HG03521 (cell line): ENCODE measurements at regions not wholly inside any gene's neighbourhood (a gene's known extent, or its start where the extent isn't known, plus 50 kb on each side); places are given as distances from the start of the nearest gene placed in this dataset.

Source experiments
- ATAC-seq: cut with Tn5 transposase; IDR thresholded peaks from one replicate; pipeline ENCODE4 v1.9.1; 2021; ENCODE audit warnings: mild to moderate bottlenecking, moderate library complexity; ENCODE audit not compliant: unreplicated experiment

DNA sequence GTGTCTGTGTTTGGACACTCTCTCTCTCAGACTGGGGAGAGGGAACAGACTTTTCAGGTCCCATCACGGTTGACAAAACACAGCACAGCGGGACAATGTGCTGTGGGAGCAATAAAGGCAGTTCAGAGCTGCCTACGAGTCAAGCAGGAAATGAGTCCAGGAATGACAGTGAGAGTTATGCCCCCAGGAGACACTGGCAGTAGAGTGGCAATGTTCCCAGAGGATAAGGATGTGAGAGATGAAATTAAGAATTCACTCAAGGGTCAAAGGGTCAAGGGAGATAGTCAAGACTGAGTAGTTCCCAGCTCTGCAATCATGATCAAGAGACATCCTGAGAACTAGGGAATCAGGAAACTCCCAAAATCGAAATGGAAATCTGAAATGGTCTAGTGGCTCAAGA lies 156.1 kb downstream of the LURAP1L start:
- ATAC-seq = no peak

DNA sequence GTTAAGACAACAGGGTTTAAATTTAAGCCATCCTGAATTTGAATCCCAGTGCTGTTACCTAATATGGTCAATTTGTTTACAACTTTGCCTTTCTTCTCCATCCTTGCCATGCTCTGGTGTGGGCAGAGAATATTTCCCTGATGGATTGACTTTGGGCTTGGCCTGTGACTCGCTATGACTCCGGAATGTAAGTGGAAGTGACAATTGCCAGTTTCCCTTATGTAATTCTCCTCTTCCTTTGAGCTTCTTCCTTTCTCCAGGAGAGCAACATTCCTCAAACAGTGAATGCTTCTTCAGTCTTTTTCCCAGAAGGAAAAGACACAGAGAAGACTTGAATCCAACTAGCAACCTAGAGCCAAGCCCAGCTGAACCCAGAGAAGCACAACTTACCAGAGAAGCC lies 159.1 kb downstream of the LURAP1L start:
- ATAC-seq = no peak

DNA sequence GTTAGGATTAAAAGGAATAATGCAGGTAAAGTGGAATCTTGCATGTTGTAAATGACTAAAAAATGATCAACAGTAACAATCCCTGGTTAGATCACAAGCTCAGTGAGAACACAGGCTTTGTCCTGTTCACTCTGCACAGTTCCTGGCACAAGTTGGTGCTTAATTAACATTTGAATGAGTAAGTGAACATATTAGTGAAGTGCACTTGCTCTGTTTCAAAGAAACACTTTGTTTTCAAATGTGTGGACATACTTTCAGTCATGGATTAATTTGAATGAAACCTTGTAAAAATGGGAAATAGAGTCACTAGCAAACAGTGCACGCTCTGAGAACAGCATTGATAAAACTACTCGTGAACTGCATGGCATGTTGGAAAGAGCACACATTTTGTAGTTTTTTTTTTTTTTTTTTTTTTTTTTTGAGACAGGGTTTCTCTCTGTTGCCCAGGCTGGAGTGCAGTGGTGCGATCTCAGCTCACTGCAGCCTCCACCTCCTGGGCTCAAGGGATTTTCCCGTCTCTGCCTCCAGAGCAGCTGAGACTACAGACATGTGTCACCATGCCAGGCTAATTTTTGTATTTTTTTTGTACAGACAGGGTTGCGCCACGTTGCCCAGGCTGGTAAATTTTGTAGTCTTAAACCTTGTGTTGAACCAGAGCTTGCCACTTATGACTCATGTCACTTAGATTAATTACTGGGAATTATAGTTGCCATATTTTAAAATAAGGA lies 159.9 kb downstream of the LURAP1L start:
- no peak for ATAC-seq

DNA sequence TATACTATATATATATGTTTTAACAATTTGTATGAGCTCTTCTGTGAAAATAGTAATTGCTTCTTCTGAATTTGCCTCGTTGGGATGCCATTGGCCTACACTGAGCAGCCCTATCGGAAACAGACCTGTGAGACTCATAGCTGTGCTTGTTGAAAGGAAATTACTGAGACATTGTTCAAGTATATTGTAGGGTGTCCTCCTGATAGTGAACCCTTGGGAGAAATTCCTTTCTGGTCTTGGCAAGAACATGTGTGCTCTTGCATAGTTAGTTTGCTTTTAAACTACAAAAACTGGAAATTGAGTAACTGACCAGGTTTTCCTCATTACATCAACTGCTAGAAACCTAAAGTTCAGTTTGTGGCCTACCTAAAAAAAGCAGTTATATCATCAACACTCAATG lies 160.9 kb downstream of the LURAP1L start:
- ATAC-seq = no peak

DNA sequence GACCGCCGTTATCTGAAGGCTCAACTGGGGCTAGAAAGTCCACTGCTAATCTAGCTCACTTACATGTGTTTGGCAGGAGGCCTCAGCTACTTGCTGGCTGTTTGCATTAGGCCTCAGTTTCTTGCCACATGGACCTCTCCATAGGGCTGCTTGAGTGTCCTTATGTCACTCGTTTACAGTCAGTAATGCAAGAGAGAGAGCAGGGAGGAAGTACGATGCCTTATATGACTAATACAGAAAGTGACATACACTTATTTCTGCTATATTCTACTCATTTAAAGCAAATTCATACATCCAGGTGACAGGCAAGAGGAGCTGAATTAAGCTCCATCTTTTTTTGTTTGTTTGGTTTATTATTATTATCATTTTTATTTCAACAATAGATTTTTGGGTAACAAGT lies 179.6 kb downstream of the LURAP1L start:
- no peak for ATAC-seq

DNA sequence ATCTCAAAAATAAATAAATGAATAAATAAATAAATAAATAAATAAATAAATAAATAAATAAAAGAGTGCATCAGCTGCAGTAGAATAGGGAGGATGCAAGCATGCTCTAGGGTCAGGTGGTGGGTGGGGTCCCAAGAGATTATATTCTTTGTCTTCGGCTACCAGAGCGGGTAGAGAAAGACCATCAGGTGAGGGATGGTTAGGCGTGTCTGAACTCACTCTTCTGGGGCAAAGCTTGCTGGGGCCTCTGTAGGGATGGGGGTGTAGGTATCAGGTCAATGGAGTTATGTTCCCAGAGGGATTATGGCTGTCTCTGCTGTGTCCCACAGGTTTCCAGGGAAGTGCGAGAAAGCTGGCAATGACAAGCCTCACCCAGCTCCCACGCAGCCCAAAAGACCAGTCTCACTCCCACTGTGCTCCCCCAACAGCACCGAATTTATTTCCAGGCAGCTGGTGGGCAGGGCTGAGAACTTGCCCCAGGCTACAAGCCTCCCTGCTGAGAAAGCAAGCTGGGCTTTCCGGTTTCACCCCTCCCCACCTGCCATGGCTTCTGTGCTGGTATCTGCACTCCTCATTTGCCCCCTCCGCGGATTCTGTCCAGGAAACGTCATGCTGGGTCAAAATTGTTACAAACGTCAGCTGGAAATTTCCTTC lies 180.8 kb downstream of the LURAP1L start:
- no peak for ATAC-seq

DNA sequence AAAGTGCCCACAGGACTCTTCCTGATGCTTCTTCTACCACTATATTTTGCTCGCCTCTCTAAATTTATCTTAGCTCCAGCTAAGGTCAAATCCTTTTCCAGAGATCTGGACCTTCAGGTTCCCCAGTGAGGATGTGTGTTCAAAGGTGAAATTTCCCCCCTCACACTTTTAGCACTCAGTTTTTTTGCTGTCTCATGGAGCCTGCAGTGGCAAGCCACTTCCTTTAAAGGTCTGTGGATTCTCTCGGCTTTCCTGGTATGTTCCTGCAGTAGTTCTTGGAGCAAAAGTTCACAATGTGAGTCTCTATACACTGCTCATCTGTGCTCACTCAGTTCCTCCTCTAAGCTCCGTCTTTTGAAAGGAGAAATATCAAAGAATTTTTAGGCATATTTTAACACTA lies 181.4 kb downstream of the LURAP1L start:
- ATAC-seq = no peak

DNA sequence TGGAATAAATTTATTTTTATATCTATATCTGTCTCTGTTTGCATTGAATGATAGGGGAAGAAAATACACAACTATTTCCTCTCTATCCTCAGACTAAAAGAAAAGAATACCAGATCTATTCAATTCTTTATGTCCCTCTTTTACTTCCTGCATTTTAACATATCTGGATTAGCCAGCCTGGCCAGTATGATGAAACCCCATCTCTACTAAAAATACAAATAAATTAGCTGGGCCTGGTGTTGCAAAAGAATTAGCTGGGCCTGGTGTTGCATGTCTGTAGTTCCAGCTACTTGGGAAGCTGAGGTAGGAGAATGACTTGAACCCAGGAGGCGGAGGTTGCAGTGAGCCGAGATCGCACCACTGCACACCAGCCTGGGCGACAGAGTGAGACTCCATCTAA lies 182.0 kb downstream of the LURAP1L start:
- ATAC-seq = no peak

DNA sequence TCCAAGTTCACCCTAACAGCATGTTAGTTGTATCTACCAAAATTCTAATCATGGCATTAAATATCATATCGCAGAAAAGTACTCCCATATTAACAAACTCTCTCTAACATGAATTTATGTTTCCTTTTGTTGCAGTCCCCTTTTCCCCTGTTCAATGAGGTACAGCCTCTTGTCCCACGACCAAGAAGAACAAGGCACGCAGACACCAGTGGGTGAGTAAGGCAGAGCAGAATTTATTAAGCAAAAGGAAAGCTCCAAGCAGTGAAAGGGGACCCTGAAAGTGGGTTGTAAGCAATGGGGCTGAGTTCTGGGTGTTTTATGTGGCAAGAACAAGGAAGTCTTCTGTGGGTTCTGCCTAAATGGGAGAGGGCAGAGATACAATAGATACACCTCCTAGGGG lies 183.5 kb downstream of the LURAP1L start:
- no peak for ATAC-seq

DNA sequence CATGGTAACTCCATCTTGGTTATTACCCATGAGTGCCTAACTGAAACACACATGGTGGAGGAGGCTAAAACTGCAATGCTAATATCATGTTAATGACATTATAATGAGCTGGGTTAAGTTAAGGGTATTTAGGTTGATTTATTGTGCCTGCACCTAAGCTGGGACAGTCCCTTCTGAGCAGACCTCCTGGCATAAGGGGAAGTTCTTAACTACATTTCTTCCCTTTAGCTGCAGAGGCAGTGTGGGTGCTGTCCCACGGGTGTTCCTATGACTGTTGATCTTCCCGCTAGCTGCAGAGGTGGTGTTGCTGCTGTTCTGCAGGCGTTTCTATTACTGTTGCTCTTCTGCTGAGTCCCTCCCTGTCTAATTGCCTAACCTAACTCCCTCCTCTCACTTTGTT lies 183.9 kb downstream of the LURAP1L start:
- no peak for ATAC-seq

DNA sequence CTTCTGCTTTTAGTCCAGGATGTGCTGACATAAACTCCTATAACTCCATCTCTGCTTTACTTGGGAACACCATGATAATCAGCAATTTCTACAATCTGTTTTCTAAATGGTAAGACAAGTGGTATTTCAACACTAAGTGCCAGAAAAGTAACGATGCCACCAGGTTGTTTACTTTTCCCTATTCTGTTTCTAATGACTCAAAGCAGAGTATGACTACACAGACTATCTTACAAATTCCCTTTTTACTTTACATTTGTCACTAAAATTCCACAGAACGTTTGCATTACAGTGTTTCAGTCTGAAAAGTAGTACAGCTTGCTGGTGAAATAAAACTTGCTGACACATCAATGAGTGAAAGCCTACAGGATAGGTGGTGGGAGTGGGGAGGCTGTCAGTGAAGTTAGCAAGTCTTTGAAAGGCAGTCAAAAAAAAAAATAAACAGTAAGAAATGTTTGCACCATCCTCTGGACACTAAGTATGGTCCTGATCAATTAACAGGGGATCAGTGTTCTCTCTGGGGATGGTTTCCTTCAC lies 186.5 kb downstream of the LURAP1L start:
- no peak for ATAC-seq

DNA sequence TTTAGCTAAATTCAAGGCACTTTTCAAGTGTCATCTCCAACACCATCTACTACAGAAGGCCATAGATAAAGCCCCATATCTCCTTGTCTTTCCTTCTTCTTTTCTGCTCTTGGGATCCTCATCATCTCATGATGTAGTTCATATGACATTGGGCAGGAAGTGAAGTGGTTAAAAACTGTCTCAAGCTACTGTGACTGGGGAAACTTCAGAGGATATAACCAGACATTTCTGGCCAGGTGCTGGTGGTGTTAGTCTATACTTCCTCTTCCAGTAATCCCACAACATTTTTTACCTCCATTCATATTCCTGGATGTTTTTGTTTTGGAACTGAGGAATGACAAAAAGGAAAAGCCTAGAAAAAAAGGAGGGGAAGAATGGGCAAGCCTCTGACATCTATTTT lies 188.7 kb downstream of the LURAP1L start:
- ATAC-seq = no peak

DNA sequence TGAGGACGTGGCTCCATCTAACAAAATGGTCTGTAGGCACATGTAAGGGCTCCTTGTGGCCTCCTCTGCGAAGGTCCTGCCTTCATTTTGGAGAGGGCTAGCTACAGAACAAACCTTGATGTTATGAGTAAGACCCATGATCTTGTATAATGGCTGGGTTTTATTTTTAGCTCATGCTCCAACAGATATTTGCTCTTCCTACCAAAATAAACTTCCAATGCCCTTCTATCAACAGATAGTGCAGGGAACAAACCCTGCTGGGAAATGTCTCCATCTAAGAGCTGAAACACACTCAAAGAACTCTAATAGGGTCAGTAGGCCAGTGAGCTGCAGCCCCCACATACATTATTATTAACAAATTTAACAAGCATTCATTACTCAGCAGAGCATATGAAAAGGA lies 189.5 kb downstream of the LURAP1L start:
- no peak for ATAC-seq

DNA sequence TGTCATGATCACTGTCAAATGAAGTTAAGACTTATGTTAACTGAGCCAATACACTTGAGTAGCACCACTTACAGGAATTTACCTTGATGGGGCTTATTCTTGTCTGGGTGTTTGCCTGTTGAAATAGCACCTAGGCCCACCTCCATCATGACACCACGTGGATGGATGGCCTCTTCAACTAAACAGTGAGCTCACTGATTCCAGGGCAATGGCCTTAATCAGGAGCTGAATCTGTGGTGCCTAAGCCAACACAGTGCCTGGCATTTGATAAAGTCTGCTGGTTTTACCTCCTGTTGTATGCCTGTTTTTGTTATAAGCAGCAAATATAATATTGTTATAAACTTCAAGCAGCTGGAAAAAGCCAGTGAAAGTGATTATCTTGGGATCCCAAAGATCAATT lies 190.5 kb downstream of the LURAP1L start:
- ATAC-seq = no peak

DNA sequence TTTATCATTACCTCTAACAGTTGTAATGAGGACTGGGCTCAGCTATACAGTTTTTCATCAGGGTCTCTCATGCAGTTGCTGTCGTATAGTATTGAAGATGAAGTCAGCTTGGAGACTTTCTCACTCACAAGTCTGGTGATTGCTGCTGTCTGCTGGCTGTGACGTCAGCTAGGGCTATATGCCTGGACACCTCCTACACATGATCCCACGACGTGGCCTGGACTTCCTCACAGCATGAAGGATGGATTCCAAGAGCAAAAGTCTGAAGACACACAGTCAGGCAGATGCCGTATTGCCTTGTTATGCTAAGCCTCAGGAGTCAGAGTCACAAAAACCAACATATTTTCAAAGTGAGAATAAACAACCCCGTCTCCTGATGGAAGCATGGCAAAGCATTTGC lies 193.3 kb downstream of the LURAP1L start:
- ATAC-seq = no peak

DNA sequence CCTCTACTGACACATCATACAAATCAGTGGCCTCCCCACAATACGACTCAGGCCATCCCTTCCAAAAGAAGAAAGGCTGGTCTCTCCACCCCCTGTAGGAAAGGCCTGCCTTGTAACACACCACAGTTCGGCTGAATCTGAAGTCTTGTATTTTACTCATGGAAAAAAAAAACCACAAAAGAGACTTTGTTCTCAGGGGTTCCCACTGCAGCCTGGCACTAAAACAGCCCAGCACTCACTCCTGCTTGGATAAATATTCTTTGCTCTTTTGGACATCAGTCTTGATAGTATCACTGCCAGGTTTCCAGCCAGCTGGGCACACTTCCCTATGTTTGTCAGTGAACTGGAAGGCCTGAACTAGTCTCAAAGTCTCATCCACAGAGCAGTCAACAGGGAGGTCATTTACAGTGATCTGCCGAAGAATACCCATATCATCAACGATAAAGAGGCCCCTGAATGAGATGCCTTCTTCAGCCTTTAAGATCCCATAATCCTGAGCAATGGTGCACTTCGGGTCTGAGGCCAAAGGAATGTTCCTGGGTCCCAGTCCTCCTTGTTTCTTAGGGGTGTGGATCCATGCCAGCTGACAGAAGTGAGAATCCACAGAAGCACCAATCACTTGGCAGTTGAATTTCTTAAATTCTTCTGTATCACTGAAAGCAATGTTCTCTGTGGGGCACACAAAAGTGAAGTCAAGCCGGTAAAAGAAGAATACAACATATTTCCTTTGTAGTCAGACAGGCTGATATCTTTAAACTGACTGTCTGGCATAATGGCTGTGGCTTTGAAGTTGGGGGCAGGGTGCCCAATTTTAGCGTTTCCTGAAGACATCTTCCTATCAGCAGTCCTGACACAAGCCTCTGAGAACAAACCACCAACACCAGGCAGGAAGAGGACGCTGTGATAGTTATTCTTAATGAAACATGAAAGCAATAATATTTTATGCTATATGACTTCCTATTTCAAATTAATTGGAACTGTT lies 198.1 kb downstream of the LURAP1L start:
- no peak for ATAC-seq

DNA sequence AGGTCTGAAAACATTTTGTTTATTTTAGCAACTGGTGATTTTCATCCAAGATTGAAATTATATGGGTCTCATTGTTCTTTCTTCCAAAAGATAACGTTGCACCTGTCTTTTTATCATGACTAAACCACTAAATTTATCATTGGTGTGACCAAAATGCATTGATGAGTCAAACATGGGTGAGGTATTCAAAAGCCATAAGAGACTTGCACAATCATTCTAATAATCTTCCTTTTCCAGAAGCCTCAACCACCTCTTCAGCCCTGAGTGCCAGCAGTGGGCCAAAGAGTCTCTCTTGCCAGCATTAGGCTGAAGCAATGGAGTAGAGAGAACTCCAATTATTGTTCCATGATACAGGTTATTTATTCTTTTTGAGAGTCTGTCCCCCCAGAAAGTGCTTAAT lies 198.9 kb downstream of the LURAP1L start:
- no peak for ATAC-seq

DNA sequence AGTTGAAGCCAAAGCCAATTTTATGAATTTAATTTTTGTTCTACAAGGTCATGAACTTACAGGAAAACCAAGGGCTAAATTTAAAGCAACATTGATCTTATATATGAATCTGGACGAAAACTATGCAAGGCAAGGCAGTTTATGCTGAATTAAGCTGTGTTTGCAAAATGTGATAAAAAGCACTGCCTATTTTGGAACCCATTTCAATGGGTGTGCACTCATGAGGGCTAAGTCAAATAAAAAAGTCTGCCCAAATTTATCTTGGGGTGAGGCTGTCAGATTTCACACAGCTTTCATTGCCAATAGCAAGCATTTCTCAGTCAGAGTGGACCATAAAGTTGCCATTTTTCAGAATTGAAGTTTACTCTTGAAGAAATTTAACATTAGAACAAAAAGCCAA lies 199.9 kb downstream of the LURAP1L start:
- ATAC-seq = no peak

DNA sequence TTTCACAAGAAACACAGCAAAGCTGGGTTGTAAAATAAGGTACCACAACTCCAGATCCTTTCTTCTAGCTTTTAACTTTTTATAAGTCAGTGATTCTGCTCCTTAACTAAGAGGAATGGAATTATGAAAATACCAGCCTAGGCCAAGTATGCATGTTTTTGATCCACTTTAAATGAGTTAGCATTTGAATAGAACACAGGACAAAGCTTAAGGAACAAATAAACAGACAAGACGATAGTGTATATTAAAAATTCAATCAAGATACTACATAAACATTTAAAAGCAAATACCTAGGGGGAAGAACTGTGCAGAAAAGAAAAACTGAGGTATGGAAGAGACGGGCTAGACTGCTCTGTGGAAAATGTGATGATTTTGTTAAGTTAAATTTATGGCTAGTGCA lies 200.7 kb downstream of the LURAP1L start:
- no peak for ATAC-seq

DNA sequence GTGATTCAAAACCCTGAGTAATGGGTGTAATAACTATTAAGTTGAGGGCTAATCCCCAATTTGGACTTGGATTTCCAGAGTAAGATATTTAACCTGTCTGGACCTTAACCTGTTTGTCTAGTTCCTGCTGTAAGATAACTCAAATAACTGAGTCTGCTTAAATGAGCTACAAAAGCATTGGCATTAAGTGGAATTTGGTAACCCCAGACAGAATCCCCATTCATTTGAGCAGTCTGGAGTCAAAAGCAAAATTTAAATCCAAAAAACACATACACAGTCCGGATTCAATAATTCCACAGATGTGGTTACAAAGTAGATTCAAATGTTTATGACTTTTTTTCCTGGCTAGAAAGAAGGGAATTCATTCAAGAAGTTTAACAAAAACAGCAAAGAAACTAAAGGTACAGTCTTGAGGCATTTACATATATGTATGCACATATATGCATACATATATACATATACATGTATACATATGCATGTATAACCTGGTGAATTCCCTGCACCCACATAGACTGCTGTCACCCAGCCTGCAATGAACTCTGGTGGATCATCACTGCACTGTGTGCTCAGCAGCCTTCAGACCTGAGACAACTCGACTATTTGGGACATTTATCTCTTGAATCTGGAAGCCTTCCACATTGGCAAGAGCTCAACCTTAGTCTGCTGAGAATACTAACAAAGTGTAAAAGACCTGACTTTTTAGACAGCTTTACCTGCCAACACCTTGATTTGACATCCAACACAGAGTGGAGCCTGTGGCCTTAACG lies 205.4 kb downstream of the LURAP1L start:
- no peak for ATAC-seq

DNA sequence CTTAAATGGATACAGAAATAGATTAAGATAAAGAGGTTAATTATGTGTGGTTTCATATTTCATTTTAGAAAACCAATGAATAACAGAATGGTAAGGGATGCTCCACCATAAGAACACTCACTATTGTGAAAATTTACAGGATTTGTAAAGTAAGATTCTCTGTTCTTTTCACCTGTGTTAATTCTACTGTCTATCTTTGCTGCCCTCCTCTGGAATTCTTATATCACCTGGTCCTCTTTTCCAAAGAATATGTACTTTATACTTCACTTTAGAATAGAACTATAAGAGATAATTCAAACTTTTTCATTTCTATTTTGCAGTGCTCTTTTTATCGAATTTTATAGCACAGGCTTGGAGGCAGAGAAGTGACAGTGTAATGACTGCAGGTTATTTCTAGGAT lies 213.4 kb downstream of the LURAP1L start:
- ATAC-seq = no peak
